ENCODE measurements at regions not wholly inside any gene's neighbourhood (a gene's known extent, or its start where the extent isn't known, plus 50 kb on each side); places are given as distances from the start of the nearest gene placed in this dataset.
"Not testable (repeated sequence)": the region's sequence is repeated elsewhere in the genome, so short reads cannot be mapped to it uniquely, and the experiment has no call there.

GRCh38 chr6:159395609-159396008, 226.4 kb downstream of the FNDC1 start:
- no peaks in the 10 kb centered on the region for H3K36me3 Mint-ChIP-seq (ENCODE audit: insufficient read depth)
- H3K27ac Mint-ChIP-seq (ENCODE audit: low read depth): no peak overlapping the region
- H3K27me3 Mint-ChIP-seq: peaks cover 61% of the 10 kb centered on the region
- no peak for ATAC-seq (replicated peaks; ENCODE audit: extremely low read depth, poor library complexity, severe bottlenecking)
- no peak overlapping the region for H3K4me3 Mint-ChIP-seq
- no peak for DNase-seq (ENCODE audit: low spot score in 2 of 2)
- H3K9me3 Mint-ChIP-seq: no peaks in the 10 kb centered on the region
- no peaks in the 10 kb centered on the region for H3K4me1 Mint-ChIP-seq

- not testable (repeated sequence) for H3K4me3 Mint-ChIP-seq; H3K36me3 Mint-ChIP-seq (ENCODE audit: insufficient read depth); H3K9me3 Mint-ChIP-seq; H3K27ac Mint-ChIP-seq (ENCODE audit: low read depth); ATAC-seq (replicated peaks; ENCODE audit: extremely low read depth, poor library complexity, severe bottlenecking); H3K4me1 Mint-ChIP-seq; DNase-seq (ENCODE audit: low spot score in 2 of 2)
- H3K27me3 Mint-ChIP-seq: peaks cover 83% of the 10 kb centered on the region
These were observed 223.5 kb downstream of the FNDC1 start for GRCh38 chr6:159392695-159393094.

- Mint-ChIP-seq H3K27ac (ENCODE audit: low read depth) (no peak overlapping the region), H3K4me1 (no peaks in the 10 kb centered on the region), H3K9me3 (no peaks in the 10 kb centered on the region), H3K27me3 (peaks cover 75% of the 10 kb centered on the region), H3K36me3 (ENCODE audit: insufficient read depth) (no peaks in the 10 kb centered on the region), H3K4me3 (no peak overlapping the region)
- DNase-seq (ENCODE audit: low spot score in 2 of 2): no peak
- ATAC-seq (replicated peaks; ENCODE audit: extremely low read depth, poor library complexity, severe bottlenecking): no peak
These were observed 221.2 kb downstream of the FNDC1 start for GRCh38 chr6:159390381-159390780.

- DNase-seq (ENCODE audit: low spot score in 2 of 2) (no peak), ATAC-seq (replicated peaks; ENCODE audit: extremely low read depth, poor library complexity, severe bottlenecking) (no peak)
- H3K4me1 Mint-ChIP-seq: no peaks in the 10 kb centered on the region
- no peaks in the 10 kb centered on the region for H3K9me3 Mint-ChIP-seq
- H3K27ac Mint-ChIP-seq (ENCODE audit: low read depth): no peak overlapping the region
- no peak overlapping the region for H3K4me3 Mint-ChIP-seq
- H3K27me3 Mint-ChIP-seq: peaks cover 73% of the 10 kb centered on the region
- no peaks in the 10 kb centered on the region for H3K36me3 Mint-ChIP-seq (ENCODE audit: insufficient read depth)
These were observed 220.5 kb downstream of the FNDC1 start for GRCh38 chr6:159389695-159390094.

GRCh38 chr6:159380114-159380513, 210.9 kb downstream of the FNDC1 start:
- Mint-ChIP-seq H3K9me3 (no peaks in the 10 kb centered on the region), H3K36me3 (ENCODE audit: insufficient read depth) (no peaks in the 10 kb centered on the region), H3K27me3 (peaks cover 79% of the 10 kb centered on the region), H3K4me1 (no peaks in the 10 kb centered on the region), H3K4me3 (no peak overlapping the region), H3K27ac (ENCODE audit: low read depth) (no peak overlapping the region)
- ATAC-seq (replicated peaks; ENCODE audit: extremely low read depth, poor library complexity, severe bottlenecking) (no peak), DNase-seq (ENCODE audit: low spot score in 2 of 2) (no peak)

GRCh38 chr6:159378411-159379328, 209.5 kb downstream of the FNDC1 start:
- Mint-ChIP-seq H3K36me3 (ENCODE audit: insufficient read depth) (no peaks in the 10 kb centered on the region), H3K27me3 (peaks cover 67% of the 10 kb centered on the region), H3K4me1 (no peaks in the 10 kb centered on the region), H3K4me3 (no peak overlapping the region), H3K9me3 (no peaks in the 10 kb centered on the region), H3K27ac (ENCODE audit: low read depth) (no peak overlapping the region)
- ATAC-seq (replicated peaks; ENCODE audit: extremely low read depth, poor library complexity, severe bottlenecking) (no peak), DNase-seq (ENCODE audit: low spot score in 2 of 2) (no peak)

- Mint-ChIP-seq H3K9me3 (no peaks in the 10 kb centered on the region), H3K36me3 (ENCODE audit: insufficient read depth) (no peaks in the 10 kb centered on the region), H3K4me3 (no peak overlapping the region), H3K4me1 (no peaks in the 10 kb centered on the region), H3K27ac (ENCODE audit: low read depth) (no peak overlapping the region), H3K27me3 (peaks cover 59% of the 10 kb centered on the region)
- no peak for DNase-seq (ENCODE audit: low spot score in 2 of 2)
- ATAC-seq (replicated peaks; ENCODE audit: extremely low read depth, poor library complexity, severe bottlenecking): no peak
These were observed 207.4 kb downstream of the FNDC1 start for GRCh38 chr6:159376516-159377158.

- no peaks in the 10 kb centered on the region for H3K4me1 Mint-ChIP-seq
- peaks cover 63% of the 10 kb centered on the region for H3K27me3 Mint-ChIP-seq
- H3K9me3 Mint-ChIP-seq: peaks cover 5% of the 10 kb centered on the region
- H3K27ac Mint-ChIP-seq (ENCODE audit: low read depth): no peak overlapping the region
- ATAC-seq (replicated peaks; ENCODE audit: extremely low read depth, poor library complexity, severe bottlenecking) (no peak), DNase-seq (ENCODE audit: low spot score in 2 of 2) (no peak)
- H3K4me3 Mint-ChIP-seq: no peak overlapping the region
- H3K36me3 Mint-ChIP-seq (ENCODE audit: insufficient read depth): peaks cover 2% of the 10 kb centered on the region
These were observed 205.8 kb downstream of the FNDC1 start for GRCh38 chr6:159375014-159375413.

GRCh38 chr6:159373670-159374069, 204.5 kb downstream of the FNDC1 start:
- no peak overlapping the region for H3K4me3 Mint-ChIP-seq
- H3K27me3 Mint-ChIP-seq: peaks cover 61% of the 10 kb centered on the region
- ATAC-seq (replicated peaks; ENCODE audit: extremely low read depth, poor library complexity, severe bottlenecking): no peak
- DNase-seq (ENCODE audit: low spot score in 2 of 2): no peak
- no peaks in the 10 kb centered on the region for H3K4me1 Mint-ChIP-seq
- H3K27ac Mint-ChIP-seq (ENCODE audit: low read depth): no peak overlapping the region
- peaks cover 2% of the 10 kb centered on the region for H3K36me3 Mint-ChIP-seq (ENCODE audit: insufficient read depth)
- peaks cover 9% of the 10 kb centered on the region for H3K9me3 Mint-ChIP-seq

- Mint-ChIP-seq H3K4me1 (no peaks in the 10 kb centered on the region), H3K36me3 (ENCODE audit: insufficient read depth) (peaks cover 2% of the 10 kb centered on the region), H3K27me3 (peaks cover 50% of the 10 kb centered on the region), H3K27ac (ENCODE audit: low read depth) (no peak overlapping the region), H3K9me3 (peaks cover 9% of the 10 kb centered on the region), H3K4me3 (no peak overlapping the region)
- ATAC-seq (replicated peaks; ENCODE audit: extremely low read depth, poor library complexity, severe bottlenecking): no peak
- DNase-seq (ENCODE audit: low spot score in 2 of 2): no peak
These were observed 203.1 kb downstream of the FNDC1 start for GRCh38 chr6:159372333-159372732.

- H3K4me3 Mint-ChIP-seq: no peak overlapping the region
- H3K27me3 Mint-ChIP-seq: peaks cover 34% of the 10 kb centered on the region
- no peaks in the 10 kb centered on the region for H3K9me3 Mint-ChIP-seq
- H3K27ac Mint-ChIP-seq (ENCODE audit: low read depth): no peak overlapping the region
- no peaks in the 10 kb centered on the region for H3K4me1 Mint-ChIP-seq
- DNase-seq (ENCODE audit: low spot score in 2 of 2): no peak
- no peak for ATAC-seq (replicated peaks; ENCODE audit: extremely low read depth, poor library complexity, severe bottlenecking)
- H3K36me3 Mint-ChIP-seq (ENCODE audit: insufficient read depth): no peaks in the 10 kb centered on the region
These were observed 191.1 kb downstream of the FNDC1 start for GRCh38 chr6:159360306-159360705.

- Mint-ChIP-seq H3K27ac (ENCODE audit: low read depth) (no peak overlapping the region), H3K9me3 (no peaks in the 10 kb centered on the region), H3K4me3 (no peak overlapping the region), H3K36me3 (ENCODE audit: insufficient read depth) (no peaks in the 10 kb centered on the region), H3K27me3 (peaks cover 35% of the 10 kb centered on the region), H3K4me1 (no peaks in the 10 kb centered on the region)
- DNase-seq (ENCODE audit: low spot score in 2 of 2) (no peak), ATAC-seq (replicated peaks; ENCODE audit: extremely low read depth, poor library complexity, severe bottlenecking) (no peak)
These were observed 190.5 kb downstream of the FNDC1 start for GRCh38 chr6:159359581-159360297.

Measured in central memory CD8-positive, alpha-beta T cell (primary cell).